MCF 10A (cell line): ENCODE measurements at regions not wholly inside any gene's neighbourhood (a gene's known extent, or its start where the extent isn't known, plus 50 kb on each side); places are given as distances from the start of the nearest gene placed in this dataset.

Source experiments
- BruUV-seq: library from RNA; stranded (reverse); fragments of 400-500 nt; replicated peaks from 2 replicates; lab custom pipeline; 2021; lab: Mats Ljungman, UMichigan
- CTCF ChIA-PET: fragments of 300-600 bp; sonication (Branson Sonifier 250); formaldehyde crosslinking; extraction: SDS; loops from one replicate; lab custom pipeline; 2021; ENCODE audit warnings: antibody characterized with exemption, inconsistent platforms; lab: Yijun Ruan, JAX
- POLR2A ChIA-PET: fragments of 300-600, 350-650 bp; sonication (Branson Sonifier 250); formaldehyde crosslinking; extraction: SDS; loops from one replicate; lab custom pipeline; 2020; ENCODE audit warnings: antibody characterized with exemption, inconsistent platforms; lab: Yijun Ruan, JAX
- DNase-seq: peaks from one replicate; pipeline ENCODE4 v3.0.0-alpha.2; 2018; ENCODE audit not compliant: unreplicated experiment
- H3K27ac Mint-ChIP-seq: one replicate; pipeline ENCODE4 v1.8.0; 2022; ENCODE audit warnings: mild to moderate bottlenecking, low read depth, mixed read lengths; ENCODE audit not compliant: unreplicated experiment
- H3K27me3 Mint-ChIP-seq: one replicate; pipeline ENCODE4 v1.8.0; 2022; ENCODE audit warnings: mixed read lengths; ENCODE audit not compliant: insufficient read depth, unreplicated experiment
- H3K36me3 Mint-ChIP-seq: one replicate; pipeline ENCODE4 v1.8.0; 2022; ENCODE audit warnings: mild to moderate bottlenecking, moderate library complexity, mixed read lengths; ENCODE audit not compliant: insufficient read depth, unreplicated experiment
- H3K4me1 Mint-ChIP-seq: one replicate; pipeline ENCODE4 v1.8.0; 2022; ENCODE audit warnings: mixed read lengths; ENCODE audit not compliant: insufficient read depth, unreplicated experiment
- H3K4me3 Mint-ChIP-seq: one replicate; pipeline ENCODE4 v1.8.0; 2022; ENCODE audit warnings: mild to moderate bottlenecking, moderate library complexity, mixed read lengths; ENCODE audit not compliant: unreplicated experiment
- H3K9me3 Mint-ChIP-seq: one replicate; pipeline ENCODE4 v1.8.0; 2022; ENCODE audit warnings: mixed read lengths; ENCODE audit not compliant: unreplicated experiment
- CTCF ChIP-seq: fragments of 200-600 bp; IDR thresholded peaks from one replicate; pipeline ENCODE4 v1.8.0; 2022; ENCODE audit warnings: antibody characterized with exemption, mild to moderate bottlenecking; ENCODE audit not compliant: unreplicated experiment
- intact Hi-C: fragments of 100-400 bp; cut with micrococcal nuclease; formaldehyde crosslinking; loops from 2 replicates; pipeline ENCODE4 v1.14.1; 2022

DNA sequence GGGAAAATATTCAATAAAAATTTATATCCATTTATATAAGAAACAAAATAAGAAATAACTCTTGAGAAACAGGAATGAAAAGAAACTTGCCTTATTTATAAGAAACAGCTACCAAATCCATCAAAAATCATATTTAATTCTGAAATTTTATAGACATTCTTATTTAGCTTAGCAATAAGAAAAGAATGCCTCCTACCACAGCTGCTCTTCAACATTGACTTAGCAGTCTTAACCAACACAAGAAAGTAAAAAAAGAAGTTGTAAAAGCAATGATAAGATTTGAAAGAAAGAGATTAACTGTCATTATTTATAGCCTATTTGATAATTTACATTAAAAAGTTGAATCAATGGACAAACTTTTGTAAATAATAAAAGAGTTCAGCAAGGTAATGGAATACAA lies 212.8 kb downstream of the ZNF365 start:
- no peaks in the 10 kb centered on the region for H3K27me3 Mint-ChIP-seq
- no TSS peak for BruUV-seq
- no peak overlapping the region for H3K4me3 Mint-ChIP-seq
- intact Hi-C loops = no loop called here
- no peaks in the 10 kb centered on the region for H3K9me3 Mint-ChIP-seq
- CTCF ChIA-PET = interaction anchor here (0.9 kb wide), 1 partner anchor 12 kb away, joined by 3 read pairs; no protein-coding TSS in a partner anchor
- POLR2A ChIA-PET = no interaction called here
- no peak overlapping the region for H3K27ac Mint-ChIP-seq
- peaks cover 9% of the 10 kb centered on the region for H3K4me1 Mint-ChIP-seq
- no peak for TF ChIP-seq CTCF
- no peaks in the 10 kb centered on the region for H3K36me3 Mint-ChIP-seq
- DNase-seq = no peak

GRCh38 chr10:62588116-62588515 lies 213.9 kb downstream of the ZNF365 start:
- no peak for TF ChIP-seq CTCF
- ChIA-PET CTCF (interaction anchor here (0.6 to 0.7 kb wide), 2 partner anchors 141 to 167 kb away, joined by 3 read pairs; no protein-coding TSS in a partner anchor), POLR2A (no interaction called here)
- intact Hi-C loops = no loop called here
- no peaks in the 10 kb centered on the region for H3K36me3 Mint-ChIP-seq
- H3K27me3 Mint-ChIP-seq = no peaks in the 10 kb centered on the region
- DNase-seq = no peak
- no peak overlapping the region for H3K27ac Mint-ChIP-seq
- no peaks in the 10 kb centered on the region for H3K9me3 Mint-ChIP-seq
- no peak overlapping the region for H3K4me3 Mint-ChIP-seq
- peaks cover 2% of the 10 kb centered on the region for H3K4me1 Mint-ChIP-seq
- BruUV-seq = no TSS peak

- Mint-ChIP-seq H3K36me3 (no peaks in the 10 kb centered on the region), H3K27ac (no peak overlapping the region), H3K4me1 (peaks cover 6% of the 10 kb centered on the region), H3K27me3 (no peaks in the 10 kb centered on the region), H3K9me3 (no peaks in the 10 kb centered on the region), H3K4me3 (no peak overlapping the region)
- ChIA-PET POLR2A (interaction anchor here (1.5 kb wide), 1 partner anchor 545 kb away, joined by 3 read pairs; no protein-coding TSS in a partner anchor), CTCF (interaction anchor here (0.6 to 1.1 kb wide), 3 partner anchors 35 to 1178 kb away, joined by 3 read pairs; no protein-coding TSS in a partner anchor)
- BruUV-seq = no TSS peak
- intact Hi-C loops = loop anchor here (5.0 to 10.0 kb wide), 2 partner anchors 152 to 1175 kb away; no protein-coding TSS in a partner anchor
- TF ChIP-seq CTCF = no peak
- DNase-seq = no peak
Observed at GRCh38 chr10:62589689-62590088, 214.8 kb upstream of the ADO start.

DNA sequence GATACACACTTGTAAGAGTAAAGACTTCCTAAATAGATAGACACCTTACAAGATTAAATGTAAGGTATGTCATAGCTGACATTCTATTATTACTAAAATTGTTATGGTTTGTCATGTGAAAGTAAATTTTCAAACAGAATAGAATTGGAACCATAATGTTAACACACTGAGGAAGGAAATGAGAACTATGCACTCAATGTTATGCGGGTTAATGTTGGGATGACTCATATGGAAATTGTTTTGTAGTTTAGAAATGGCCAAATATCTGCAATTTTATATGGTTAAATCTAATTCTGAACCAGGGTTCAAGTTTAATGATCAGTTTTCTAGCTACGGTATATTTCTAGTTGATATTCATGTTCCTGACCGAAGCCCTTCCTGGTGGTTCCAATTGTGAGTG lies 214.2 kb upstream of the ADO start:
- Mint-ChIP-seq H3K9me3 (no peaks in the 10 kb centered on the region), H3K27me3 (no peaks in the 10 kb centered on the region), H3K27ac (no peak overlapping the region), H3K4me1 (peaks cover 6% of the 10 kb centered on the region), H3K4me3 (no peak overlapping the region), H3K36me3 (no peaks in the 10 kb centered on the region)
- intact Hi-C loops = loop anchor here (5.0 to 10.0 kb wide), 2 partner anchors 153 to 1174 kb away; no protein-coding TSS in a partner anchor
- CTCF ChIA-PET = interaction anchor here (0.6 to 1.3 kb wide), 9 partner anchors 9 to 1177 kb away, joined by 3 to 5 read pairs (median 3); no protein-coding TSS in a partner anchor
- no peak for DNase-seq
- BruUV-seq = no TSS peak
- POLR2A ChIA-PET = interaction anchor here (1.5 kb wide), 1 partner anchor 544 kb away, joined by 3 read pairs; no protein-coding TSS in a partner anchor
- no peak for TF ChIP-seq CTCF
